ENCODE measurements at regions not wholly inside any gene's neighbourhood (a gene's known extent, or its start where the extent isn't known, plus 50 kb on each side); places are given as distances from the start of the nearest gene placed in this dataset.

GRCh38 chr7:46253520-46253919 lies 332.4 kb upstream of the IGFBP3 start:
- H3K4me3 ChIP-seq, result no peak overlapping the region
- ATAC-seq, result no peak
- H3K4me1 ChIP-seq, result no peaks in the 10 kb centered on the region
- H3K9me3 ChIP-seq, result peaks cover 0 to 3% of the 10 kb centered on the region in 2 donors
- intact Hi-C loops (cut with DNase I), result no loop called here
- no peaks in the 10 kb centered on the region for H3K36me3 ChIP-seq
- DNase-seq, result no peak
- no peak for TF ChIP-seq CTCF (IDR thresholded peaks at IDR 0.05)
- H3K27me3 ChIP-seq, result no peaks in the 10 kb centered on the region
- H3K27ac ChIP-seq, result no peak overlapping the region

GRCh38 chr7:46247664-46248063 lies 326.6 kb upstream of the IGFBP3 start:
- no peak for TF ChIP-seq CTCF (IDR thresholded peaks at IDR 0.05)
- DNase-seq (no peak), ATAC-seq (no peak)
- no peak overlapping the region for H3K27ac ChIP-seq
- H3K4me1 ChIP-seq, result no peaks in the 10 kb centered on the region
- no peaks in the 10 kb centered on the region for H3K36me3 ChIP-seq
- H3K27me3 ChIP-seq, result no peaks in the 10 kb centered on the region
- intact Hi-C loops (cut with DNase I), result no loop called here
- H3K9me3 ChIP-seq, result peaks cover 0 to 2% of the 10 kb centered on the region in 2 donors
- no peak overlapping the region for H3K4me3 ChIP-seq

GRCh38 chr7:46245586-46246111 lies 324.6 kb upstream of the IGFBP3 start:
- DNase-seq, result no peak
- no peak for ATAC-seq
- Histone ChIP-seq H3K4me1 (no peaks in the 10 kb centered on the region), H3K27me3 (no peaks in the 10 kb centered on the region), H3K9me3 (peaks cover 0 to 2% of the 10 kb centered on the region in 2 donors), H3K36me3 (no peaks in the 10 kb centered on the region), H3K4me3 (no peak overlapping the region), H3K27ac (no peak overlapping the region)
- no peak for TF ChIP-seq CTCF (IDR thresholded peaks at IDR 0.05)
- intact Hi-C loops (cut with DNase I), result no loop called here

GRCh38 chr7:46244757-46245156 lies 323.7 kb upstream of the IGFBP3 start:
- DNase-seq (no peak), ATAC-seq (no peak)
- no peaks in the 10 kb centered on the region for H3K4me1 ChIP-seq
- intact Hi-C loops (cut with DNase I), result no loop called here
- H3K27me3 ChIP-seq, result no peaks in the 10 kb centered on the region
- no peak for TF ChIP-seq CTCF (IDR thresholded peaks at IDR 0.05)
- H3K27ac ChIP-seq, result no peak overlapping the region
- H3K4me3 ChIP-seq, result no peak overlapping the region
- H3K9me3 ChIP-seq, result peaks cover 0 to 2% of the 10 kb centered on the region in 2 donors
- no peaks in the 10 kb centered on the region for H3K36me3 ChIP-seq

- DNase-seq (no peak), ATAC-seq (no peak)
- Histone ChIP-seq H3K27ac (no peak overlapping the region), H3K4me1 (no peaks in the 10 kb centered on the region), H3K27me3 (no peaks in the 10 kb centered on the region), H3K4me3 (no peak overlapping the region), H3K9me3 (peaks cover 0 to 6% of the 10 kb centered on the region in 2 donors), H3K36me3 (no peaks in the 10 kb centered on the region)
- intact Hi-C loops (cut with DNase I), result no loop called here
- no peak for TF ChIP-seq CTCF (IDR thresholded peaks at IDR 0.05)
Measured at GRCh38 chr7:46243406-46243805, 322.3 kb upstream of the IGFBP3 start.

Data from left lung (tissue), 4 donors.